ENCODE measurements at regions not wholly inside any gene's neighbourhood (a gene's known extent, or its start where the extent isn't known, plus 50 kb on each side); places are given as distances from the start of the nearest gene placed in this dataset.

- H3K36me3 Mint-ChIP-seq (ENCODE audit: low read depth, unreplicated experiment) = no peaks in the 10 kb centered on the region
Measured at GRCh38 chr6:149228311-149228955, 89.1 kb upstream of the TAB2 start.

GRCh38 chr6:149229096-149229495, 88.4 kb upstream of the TAB2 start:
- H3K27me3 Mint-ChIP-seq (ENCODE audit: unreplicated experiment) = peaks cover 4% of the 10 kb centered on the region
- H3K9me3 Mint-ChIP-seq (ENCODE audit: unreplicated experiment) = no peaks in the 10 kb centered on the region
- DNase-seq (ENCODE audit: low spot score) = no peak
- H3K36me3 Mint-ChIP-seq (ENCODE audit: low read depth, unreplicated experiment) = no peaks in the 10 kb centered on the region
- H3K4me3 Mint-ChIP-seq (ENCODE audit: unreplicated experiment) = no peak overlapping the region
- H3K4me1 Mint-ChIP-seq (ENCODE audit: unreplicated experiment) = peaks cover 18% of the 10 kb centered on the region
- no peak overlapping the region for H3K27ac Mint-ChIP-seq (ENCODE audit: unreplicated experiment)
- no peak for TF ChIP-seq CTCF (IDR thresholded peaks at IDR 0.05; ENCODE audit: unreplicated experiment)

More at GRCh38 chr6:149228311-149228955, 89.1 kb upstream of the TAB2 start:
- H3K4me1 Mint-ChIP-seq (ENCODE audit: unreplicated experiment) = peaks cover 17% of the 10 kb centered on the region
- no peak for DNase-seq (ENCODE audit: low spot score)
- no peak overlapping the region for H3K4me3 Mint-ChIP-seq (ENCODE audit: unreplicated experiment)
- H3K9me3 Mint-ChIP-seq (ENCODE audit: unreplicated experiment) = no peaks in the 10 kb centered on the region
- H3K27me3 Mint-ChIP-seq (ENCODE audit: unreplicated experiment) = peaks cover 4% of the 10 kb centered on the region
- TF ChIP-seq CTCF (IDR thresholded peaks at IDR 0.05; ENCODE audit: unreplicated experiment) = no peak
- no peak overlapping the region for H3K27ac Mint-ChIP-seq (ENCODE audit: unreplicated experiment)

GRCh38 chr6:149230712-149231460, 86.6 kb upstream of the TAB2 start:
- no peak overlapping the region for H3K27ac Mint-ChIP-seq (ENCODE audit: unreplicated experiment)
- DNase-seq (ENCODE audit: low spot score) = no peak
- peaks cover 28% of the 10 kb centered on the region for H3K4me1 Mint-ChIP-seq (ENCODE audit: unreplicated experiment)
- H3K36me3 Mint-ChIP-seq (ENCODE audit: low read depth, unreplicated experiment) = no peaks in the 10 kb centered on the region
- no peaks in the 10 kb centered on the region for H3K9me3 Mint-ChIP-seq (ENCODE audit: unreplicated experiment)
- peaks cover 6% of the 10 kb centered on the region for H3K27me3 Mint-ChIP-seq (ENCODE audit: unreplicated experiment)
- TF ChIP-seq CTCF (IDR thresholded peaks at IDR 0.05; ENCODE audit: unreplicated experiment) = no peak
- no peak overlapping the region for H3K4me3 Mint-ChIP-seq (ENCODE audit: unreplicated experiment)

GRCh38 chr6:149231778-149232177, 85.7 kb upstream of the TAB2 start:
- Mint-ChIP-seq H3K4me3 (ENCODE audit: unreplicated experiment) (no peak overlapping the region), H3K36me3 (ENCODE audit: low read depth, unreplicated experiment) (no peaks in the 10 kb centered on the region), H3K4me1 (ENCODE audit: unreplicated experiment) (peaks cover 28% of the 10 kb centered on the region), H3K9me3 (ENCODE audit: unreplicated experiment) (no peaks in the 10 kb centered on the region), H3K27me3 (ENCODE audit: unreplicated experiment) (peaks cover 6% of the 10 kb centered on the region), H3K27ac (ENCODE audit: unreplicated experiment) (no peak overlapping the region)
- TF ChIP-seq CTCF (IDR thresholded peaks at IDR 0.05; ENCODE audit: unreplicated experiment) = no peak
- DNase-seq (ENCODE audit: low spot score) = no peak
